CD4-positive, CD25-positive, alpha-beta regulatory T cell (primary cell): ENCODE measurements at regions not wholly inside any gene's neighbourhood (a gene's known extent, or its start where the extent isn't known, plus 50 kb on each side); places are given as distances from the start of the nearest gene placed in this dataset.

Experiments
- ATAC-seq, 2 donors: fragments of 150-1000 bp; cut with Tn5 transposase; one replicate each; pipeline ENCODE4 v1.10.0; 2021; ENCODE audit warnings: low read depth in 2 of 2, moderate number of reproducible peaks in 2 of 2, moderate library complexity in 1 of 2
- DNase-seq, 3 donors: peaks; one replicate each; pipeline versions ENCODE4 v3.0.0 to v3.0.0-alpha.2; 2012 to 2022; ENCODE audit warnings: mixed read lengths in 1 of 3
- H3K27ac ChIP-seq: one replicate; pipeline ENCODE4 v1.7.0; 2013; ENCODE audit warnings: mild to moderate bottlenecking, low read length; ENCODE audit not compliant: insufficient read depth, poor library complexity, severe bottlenecking
- H3K27me3 ChIP-seq: one replicate; pipeline ENCODE4 v1.7.0; 2013; ENCODE audit warnings: low read length; ENCODE audit not compliant: control insufficient read depth, insufficient read depth
- H3K36me3 ChIP-seq: one replicate; pipeline ENCODE4 v1.7.0; 2013; ENCODE audit warnings: mild to moderate bottlenecking, low read length, moderate library complexity; ENCODE audit not compliant: control insufficient read depth, insufficient read depth
- H3K4me1 ChIP-seq: 2 replicates; pipeline ENCODE4 v1.7.0; 2013; ENCODE audit warnings: mild to moderate bottlenecking, low read length; ENCODE audit not compliant: insufficient read depth, control insufficient read depth, poor library complexity, severe bottlenecking
- H3K4me3 ChIP-seq: one replicate; pipeline ENCODE4 v1.7.0; 2013; ENCODE audit warnings: low read depth, mild to moderate bottlenecking, low read length, moderate library complexity
- H3K9me3 ChIP-seq, 2 experiments: 1 replicate in 1 of 2; 2 replicates in 1 of 2; pipeline ENCODE4 v1.7.0; 2013; ENCODE audit warnings: low read length in 2 of 2, mild to moderate bottlenecking in 1 of 2, moderate library complexity in 1 of 2; ENCODE audit not compliant: control insufficient read depth in 2 of 2
- H3K27ac Mint-ChIP-seq, 3 donors: one replicate each; pipeline ENCODE4 v1.8.0; 2020 to 2022; ENCODE audit warnings: mild to moderate bottlenecking in 3 of 3, mixed read lengths in 3 of 3, moderate library complexity in 2 of 3
- H3K27me3 Mint-ChIP-seq: one replicate; pipeline ENCODE4 v1.8.0; 2022; ENCODE audit warnings: mild to moderate bottlenecking, mixed read lengths
- H3K36me3 Mint-ChIP-seq: one replicate; pipeline ENCODE4 v1.8.0; 2020; ENCODE audit warnings: mixed read lengths
- H3K4me1 Mint-ChIP-seq, 4 donors: one replicate each; pipeline ENCODE4 v1.8.0; 2020 to 2022; ENCODE audit warnings: mixed read lengths in 4 of 4, mild to moderate bottlenecking in 1 of 4
- H3K4me3 Mint-ChIP-seq, 4 donors: one replicate each; pipeline ENCODE4 v1.8.0; 2020 to 2022; ENCODE audit warnings: mild to moderate bottlenecking in 4 of 4, mixed read lengths in 4 of 4, moderate library complexity in 3 of 4
- H3K9me3 Mint-ChIP-seq, 7 donors: one replicate each; pipeline ENCODE4 v1.8.0; 2020 to 2022; ENCODE audit warnings: mixed read lengths in 7 of 7, mild to moderate bottlenecking in 3 of 7, moderate library complexity in 2 of 7

DNA sequence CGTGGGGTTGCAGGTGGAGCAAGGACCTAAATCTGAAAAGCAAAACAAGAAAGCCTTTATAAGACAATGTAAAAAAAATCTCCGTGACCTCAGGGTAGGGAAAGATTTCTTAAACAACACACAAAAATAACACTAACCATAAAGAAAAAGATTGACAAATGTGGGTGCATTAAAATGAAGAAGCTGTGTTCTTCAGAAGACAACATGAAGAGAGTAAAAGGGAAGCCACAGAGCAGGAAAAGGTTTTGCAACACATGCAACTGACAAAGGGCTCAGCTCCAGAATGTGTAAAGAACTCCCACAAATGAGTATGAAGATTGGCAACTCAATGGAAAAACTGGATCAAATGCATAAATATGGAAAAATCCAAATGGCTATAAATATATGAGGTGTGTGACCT, 74.2 kb downstream of the MAGEF1 start:
- ATAC-seq (no peak), DNase-seq (no peak)
- H3K27me3 Mint-ChIP-seq, result peaks cover 6% of the 10 kb centered on the region
- Histone ChIP-seq H3K4me1 (no peaks in the 10 kb centered on the region), H3K27me3 (no peaks in the 10 kb centered on the region), H3K4me3 (no peak overlapping the region), H3K27ac (no peak overlapping the region), H3K36me3 (no peaks in the 10 kb centered on the region), H3K9me3 (no peaks in the 10 kb centered on the region)
- H3K36me3 Mint-ChIP-seq, result no peaks in the 10 kb centered on the region
- no peaks in the 10 kb centered on the region for H3K9me3 Mint-ChIP-seq
- H3K27ac Mint-ChIP-seq, result no peak overlapping the region
- H3K4me1 Mint-ChIP-seq, result peaks cover 0 to 2% (median 0%) of the 10 kb centered on the region in 4 donors
- no peak overlapping the region for H3K4me3 Mint-ChIP-seq

DNA sequence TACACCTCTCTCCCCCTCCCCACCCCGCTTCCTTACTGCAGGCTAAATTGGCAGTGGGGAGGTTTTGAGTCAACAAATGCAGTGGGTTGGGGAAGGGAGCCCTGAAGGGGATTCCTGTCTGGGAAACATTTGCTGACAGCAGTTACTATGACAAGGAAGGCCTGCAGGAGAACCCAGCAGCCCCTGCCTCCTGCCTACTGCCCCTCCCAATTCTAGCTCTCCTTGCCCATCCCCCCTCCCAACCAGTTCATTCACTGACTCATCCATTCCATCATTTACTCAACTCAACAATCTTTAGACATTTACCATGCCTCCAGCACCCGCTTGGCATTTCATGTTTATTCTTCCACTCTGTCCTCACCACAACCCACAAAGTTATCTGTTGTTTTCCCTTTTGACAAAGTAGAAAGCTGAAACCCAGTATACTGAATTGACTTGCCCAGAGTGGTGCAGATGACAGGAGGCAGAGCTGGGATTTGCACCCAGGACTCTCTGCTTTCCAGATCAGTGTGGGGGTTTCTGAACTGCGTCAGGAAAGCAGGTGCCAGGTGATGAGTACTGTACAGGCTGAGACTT, 75.0 kb downstream of the MAGEF1 start:
- no peak overlapping the region for H3K27ac ChIP-seq
- no peak overlapping the region for H3K4me3 Mint-ChIP-seq
- peaks cover 0 to 2% (median 0%) of the 10 kb centered on the region in 4 donors for H3K4me1 Mint-ChIP-seq
- DNase-seq (peak in 1 of 3 donors; percentile 13), ATAC-seq (no peak)
- no peak overlapping the region for H3K27ac Mint-ChIP-seq
- no peaks in the 10 kb centered on the region for H3K9me3 Mint-ChIP-seq
- H3K9me3 ChIP-seq, result no peaks in the 10 kb centered on the region
- no peaks in the 10 kb centered on the region for H3K36me3 Mint-ChIP-seq
- H3K4me1 ChIP-seq, result no peaks in the 10 kb centered on the region
- H3K36me3 ChIP-seq, result no peaks in the 10 kb centered on the region
- H3K27me3 Mint-ChIP-seq, result peaks cover under 1% of the 10 kb centered on the region
- no peak overlapping the region for H3K4me3 ChIP-seq
- no peaks in the 10 kb centered on the region for H3K27me3 ChIP-seq

DNA sequence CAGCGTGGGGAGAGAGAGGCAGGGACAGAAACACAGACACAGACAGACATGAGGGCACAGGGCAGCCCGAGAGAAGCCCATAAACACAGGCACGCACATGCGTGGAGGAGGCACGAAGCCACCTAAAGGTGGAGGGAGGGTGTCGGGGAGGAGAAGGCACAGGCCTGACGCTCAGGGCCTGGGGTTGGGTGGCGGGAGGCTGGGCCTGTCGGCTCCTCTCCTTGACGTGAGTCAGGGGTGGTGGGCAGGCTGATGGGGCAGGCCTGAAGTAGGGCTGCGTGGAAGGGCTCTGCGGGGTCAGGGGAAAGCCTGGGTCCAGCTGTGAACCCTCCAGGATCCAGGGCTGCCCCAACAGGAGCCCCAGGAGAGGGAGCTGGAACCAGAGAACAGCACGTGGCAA, 74.2 kb downstream of the EPHB3 start:
- H3K9me3 Mint-ChIP-seq, result no peaks in the 10 kb centered on the region
- no peak overlapping the region for H3K4me3 Mint-ChIP-seq
- no peak overlapping the region for H3K27ac Mint-ChIP-seq
- Histone ChIP-seq H3K27ac (no peak overlapping the region), H3K4me3 (no peak overlapping the region), H3K36me3 (no peaks in the 10 kb centered on the region), H3K9me3 (no peaks in the 10 kb centered on the region), H3K27me3 (no peaks in the 10 kb centered on the region), H3K4me1 (no peaks in the 10 kb centered on the region)
- H3K36me3 Mint-ChIP-seq, result no peaks in the 10 kb centered on the region
- DNase-seq (no peak), ATAC-seq (no peak)
- no peaks in the 10 kb centered on the region for H3K27me3 Mint-ChIP-seq
- H3K4me1 Mint-ChIP-seq, result peaks cover 0 to 2% (median 0%) of the 10 kb centered on the region in 4 donors

DNA sequence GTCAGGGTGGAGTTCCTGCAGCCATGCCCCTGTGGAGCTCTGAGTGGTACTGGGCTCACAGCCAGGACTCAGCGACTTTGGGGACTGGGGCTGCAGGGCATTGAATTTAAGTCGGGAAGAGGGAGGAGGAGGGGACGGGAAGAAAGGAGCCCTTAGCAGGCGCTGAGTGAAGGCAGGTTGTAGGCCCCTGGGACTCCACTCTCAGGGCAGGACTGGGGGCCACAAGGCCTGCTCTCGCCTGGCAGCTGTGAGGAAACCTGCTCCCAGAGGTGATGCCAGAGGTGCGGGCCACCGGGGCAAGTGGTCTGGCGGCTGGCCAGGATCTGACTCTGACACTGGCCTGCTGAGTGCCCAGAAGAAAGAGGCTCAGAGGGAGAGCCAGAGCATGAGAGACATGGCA, 73.5 kb downstream of the EPHB3 start:
- no peaks in the 10 kb centered on the region for H3K36me3 ChIP-seq
- no peaks in the 10 kb centered on the region for H3K9me3 Mint-ChIP-seq
- H3K4me3 Mint-ChIP-seq, result no peak overlapping the region

DNA sequence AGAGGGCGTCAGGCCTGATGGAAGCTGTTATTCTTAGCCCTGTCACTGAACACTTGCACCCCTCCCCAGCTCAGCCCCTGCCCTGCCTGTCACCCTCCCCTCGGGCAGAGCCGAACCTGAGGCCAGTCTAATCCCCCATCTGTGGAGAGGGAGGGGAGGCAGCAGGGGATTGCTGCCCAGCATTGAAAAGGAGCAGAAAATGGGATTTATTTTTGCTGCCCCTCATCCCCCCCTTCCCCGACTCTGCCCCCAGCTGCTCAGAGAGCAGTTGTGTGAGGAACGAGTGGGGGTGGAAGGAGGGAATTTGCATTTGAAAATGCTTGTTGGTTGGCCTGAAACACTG, 71.6 kb downstream of the EPHB3 start:
- Mint-ChIP-seq H3K36me3 (no peaks in the 10 kb centered on the region), H3K4me1 (peaks cover 0 to 2% (median 0%) of the 10 kb centered on the region in 4 donors), H3K27ac (no peak overlapping the region), H3K4me3 (no peak overlapping the region), H3K9me3 (no peaks in the 10 kb centered on the region), H3K27me3 (no peaks in the 10 kb centered on the region)
- H3K9me3 ChIP-seq, result no peaks in the 10 kb centered on the region
- H3K36me3 ChIP-seq, result no peaks in the 10 kb centered on the region
- ATAC-seq (no peak), DNase-seq (no peak)
- H3K27ac ChIP-seq, result no peak overlapping the region
- no peak overlapping the region for H3K4me3 ChIP-seq
- no peaks in the 10 kb centered on the region for H3K27me3 ChIP-seq
- H3K4me1 ChIP-seq, result no peaks in the 10 kb centered on the region

More for the DNA sequence above, 73.5 kb downstream of the EPHB3 start:
- H3K9me3 ChIP-seq, result no peaks in the 10 kb centered on the region
- Mint-ChIP-seq H3K4me1 (peaks cover 0 to 2% (median 0%) of the 10 kb centered on the region in 4 donors), H3K27me3 (no peaks in the 10 kb centered on the region), H3K27ac (no peak overlapping the region), H3K36me3 (no peaks in the 10 kb centered on the region)
- ATAC-seq (no peak), DNase-seq (no peak)
- no peaks in the 10 kb centered on the region for H3K27me3 ChIP-seq
- H3K4me3 ChIP-seq, result no peak overlapping the region
- H3K4me1 ChIP-seq, result no peaks in the 10 kb centered on the region
- no peak overlapping the region for H3K27ac ChIP-seq

DNA sequence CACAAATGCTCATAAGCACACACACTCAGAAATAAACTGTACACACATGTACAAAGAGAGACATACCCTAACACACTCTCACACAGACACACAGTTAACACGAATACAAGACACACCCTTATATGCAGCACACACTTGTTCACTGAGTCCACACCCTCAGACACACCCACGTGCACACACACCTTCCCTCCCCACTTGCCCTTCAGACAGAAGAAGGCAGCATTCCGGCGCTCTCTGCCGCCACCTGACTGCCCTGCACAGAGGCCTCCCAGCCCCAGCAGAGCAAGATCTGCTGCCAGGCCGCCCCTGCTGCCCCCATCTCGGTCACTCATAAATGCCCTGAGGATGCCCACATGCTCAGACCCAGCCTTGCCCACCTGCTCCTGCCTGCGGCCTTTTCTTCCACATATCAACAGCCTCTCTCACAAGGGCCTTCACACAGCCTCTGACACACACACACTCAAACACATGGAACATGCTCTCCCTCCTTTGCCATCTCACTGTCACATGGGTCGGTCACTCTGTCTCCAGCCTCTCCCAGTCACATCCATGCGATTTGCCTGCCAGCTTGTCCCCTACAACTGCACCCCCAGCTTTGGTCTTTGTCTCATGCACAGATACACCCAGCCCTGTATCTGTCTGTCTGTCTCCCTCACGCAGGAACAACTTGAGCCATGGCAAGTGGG, 71.1 kb downstream of the EPHB3 start:
- Histone ChIP-seq H3K4me1 (no peaks in the 10 kb centered on the region), H3K4me3 (no peak overlapping the region), H3K36me3 (no peaks in the 10 kb centered on the region), H3K9me3 (no peaks in the 10 kb centered on the region), H3K27ac (no peak overlapping the region), H3K27me3 (no peaks in the 10 kb centered on the region)
- peaks cover 0 to 2% (median 0%) of the 10 kb centered on the region in 4 donors for H3K4me1 Mint-ChIP-seq
- peaks cover 5% of the 10 kb centered on the region for H3K27me3 Mint-ChIP-seq
- ATAC-seq (no peak), DNase-seq (no peak)
- H3K4me3 Mint-ChIP-seq, result no peak overlapping the region
- H3K9me3 Mint-ChIP-seq, result no peaks in the 10 kb centered on the region
- no peaks in the 10 kb centered on the region for H3K36me3 Mint-ChIP-seq
- H3K27ac Mint-ChIP-seq, result no peak overlapping the region
